Right ventricle myocardium inferior (tissue), 1 donor: ENCODE measurements at regions not wholly inside any gene's neighbourhood (a gene's known extent, or its start where the extent isn't known, plus 50 kb on each side); places are given as distances from the start of the nearest gene placed in this dataset.

Source experiments
- ATAC-seq: fragments of 200-7000 bp; cut with Tn5 transposase; one replicate; pipeline ENCODE4 v1.9.1; 2020; ENCODE audit warnings: mild to moderate bottlenecking, moderate library complexity
- DNase-seq: peaks from one replicate; pipeline ENCODE4 v3.0.0; 2021; ENCODE audit errors: missing footprints
- intact Hi-C: fragments of 100-400 bp; cut with DNase I; formaldehyde crosslinking; loops from one replicate; pipeline ENCODE4 v1.11.0; 2022
- donor health status: DM: no; HTN: yes; CAD: no; lungs with severe emphysema.

DNA sequence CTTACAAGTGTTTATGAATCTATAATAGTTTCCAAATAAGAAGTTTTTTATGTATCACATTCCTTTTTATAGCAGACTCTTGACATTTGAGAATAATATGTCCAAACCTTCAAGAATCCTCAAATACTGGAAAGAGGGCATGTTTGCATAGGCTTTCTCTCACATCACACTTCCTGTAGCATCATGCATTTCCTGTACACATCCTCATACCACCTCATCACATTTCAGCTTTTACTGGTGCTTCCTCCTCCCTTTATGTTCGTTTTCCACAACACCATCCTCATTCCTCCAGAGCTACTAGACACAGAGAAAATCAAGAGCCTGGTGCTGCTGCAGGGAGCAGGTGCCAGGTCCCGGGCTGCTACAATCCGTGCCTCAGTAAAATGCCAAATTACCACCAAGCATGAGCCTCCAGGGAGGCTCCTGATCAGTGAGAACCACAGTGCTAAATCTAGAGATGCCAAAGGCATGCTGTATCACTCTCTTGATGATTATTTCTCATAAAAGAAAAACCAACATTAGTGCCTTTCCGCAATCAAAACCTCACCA, 137.7 kb upstream of the CYP1B1 start:
- intact Hi-C loops, result no loop called here
- ATAC-seq, result no peak

DNA sequence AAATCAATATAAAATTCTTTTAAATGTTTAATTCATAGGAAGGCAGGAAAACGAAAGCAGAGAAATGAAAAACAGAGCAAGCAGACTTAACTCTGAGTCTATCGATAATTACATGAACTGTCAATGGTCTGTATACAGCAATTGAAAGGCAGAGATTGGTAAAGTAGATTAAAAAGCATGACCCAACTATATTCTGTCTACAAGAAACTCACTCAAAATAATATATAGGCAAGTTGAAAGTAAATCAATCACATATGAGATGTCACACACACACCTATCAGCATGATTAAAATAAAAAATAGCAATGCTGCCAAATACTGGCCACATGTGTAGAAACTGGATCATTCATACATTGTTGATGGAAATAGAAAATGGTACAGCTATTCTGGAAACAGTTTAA, 136.4 kb upstream of the CYP1B1 start:
- intact Hi-C loops, result no loop called here
- no peak for ATAC-seq
- DNase-seq, result no peak

More for the DNA sequence above, 137.7 kb upstream of the CYP1B1 start:
- DNase-seq, result no peak

- no peak for DNase-seq
- intact Hi-C loops, result no loop called here
- ATAC-seq, result no peak
These were observed 131.2 kb upstream of the CYP1B1 start for GRCh38 chr2:38207168-38207567.

DNA sequence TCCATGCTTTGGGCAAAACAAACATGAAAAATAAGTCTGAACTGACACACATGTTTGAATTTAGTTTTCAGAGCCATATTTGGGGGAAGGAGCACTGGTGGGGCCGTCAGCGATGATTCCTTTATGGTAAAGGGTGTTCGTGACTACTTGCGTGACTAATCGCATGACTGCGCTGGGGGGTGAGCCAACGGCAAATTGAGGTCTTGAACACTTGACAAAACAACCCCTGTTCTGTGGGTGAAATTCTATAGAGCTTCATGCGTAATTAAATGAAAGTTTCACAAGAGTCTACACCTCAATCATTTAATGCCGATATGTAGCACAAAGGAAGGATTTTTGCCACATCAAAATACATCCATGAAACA, 127.5 kb upstream of the CYP1B1 start:
- no peak for ATAC-seq

DNA sequence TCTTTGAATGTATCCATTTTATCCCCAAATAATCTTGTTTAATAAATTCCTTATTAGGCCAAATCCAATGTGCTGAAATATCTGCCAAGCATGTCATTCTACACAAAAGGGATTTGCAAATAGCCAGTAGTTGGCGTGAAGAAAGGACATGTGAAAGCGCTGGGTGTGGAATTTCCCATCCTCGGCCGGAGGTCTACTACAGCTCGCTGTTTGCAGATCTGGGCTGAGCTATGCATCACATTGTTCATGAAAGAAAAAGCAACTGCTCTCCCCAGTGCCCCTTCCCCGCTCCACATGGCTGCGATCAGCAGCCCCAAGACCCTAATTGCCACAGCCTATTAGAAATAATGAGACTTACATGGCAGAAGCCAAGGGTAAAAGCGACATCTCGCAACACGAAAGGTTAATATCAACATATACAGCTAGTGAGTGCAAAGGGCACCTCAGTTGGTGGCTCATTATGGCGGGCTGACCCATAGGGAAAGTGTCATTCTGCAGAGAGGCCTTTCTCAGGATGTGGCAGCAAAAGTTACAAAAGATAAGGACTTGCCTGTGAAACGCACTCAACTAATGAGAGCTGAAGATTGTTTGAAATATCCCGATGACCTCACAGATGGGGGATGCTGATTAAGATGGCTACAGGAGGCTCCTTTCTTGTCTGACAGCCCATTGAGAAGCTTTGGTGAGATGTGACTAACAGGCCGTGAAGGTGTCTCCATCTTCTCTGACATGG, 126.9 kb upstream of the CYP1B1 start:
- ATAC-seq, result no peak
- DNase-seq, result no peak
- intact Hi-C loops, result no loop called here

More for the DNA sequence above, 127.5 kb upstream of the CYP1B1 start:
- no peak for DNase-seq
- intact Hi-C loops, result no loop called here

GRCh38 chr2:38201784-38202183, 125.8 kb upstream of the CYP1B1 start:
- DNase-seq (no peak), ATAC-seq (no peak)
- intact Hi-C loops, result no loop called here

DNA sequence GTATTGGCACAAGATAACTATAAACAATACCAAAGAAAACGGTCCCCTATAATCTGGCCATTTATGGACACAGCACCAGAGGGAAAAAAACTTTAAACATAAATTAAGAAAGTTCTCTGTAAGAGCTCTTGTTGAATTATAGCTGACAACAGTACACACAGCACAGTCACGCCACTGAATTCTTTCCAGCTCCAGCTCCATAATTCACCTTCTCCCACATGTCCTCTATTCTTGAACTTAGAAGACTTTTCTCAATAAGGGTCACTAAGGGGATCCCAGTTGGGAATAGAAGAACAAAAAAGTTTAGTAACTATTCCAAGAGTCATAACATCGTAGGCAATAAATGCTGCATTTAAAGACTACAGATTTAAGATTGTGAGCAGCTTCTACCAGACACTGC, 124.6 kb upstream of the CYP1B1 start:
- intact Hi-C loops, result no loop called here
- DNase-seq (no peak), ATAC-seq (no peak)

DNA sequence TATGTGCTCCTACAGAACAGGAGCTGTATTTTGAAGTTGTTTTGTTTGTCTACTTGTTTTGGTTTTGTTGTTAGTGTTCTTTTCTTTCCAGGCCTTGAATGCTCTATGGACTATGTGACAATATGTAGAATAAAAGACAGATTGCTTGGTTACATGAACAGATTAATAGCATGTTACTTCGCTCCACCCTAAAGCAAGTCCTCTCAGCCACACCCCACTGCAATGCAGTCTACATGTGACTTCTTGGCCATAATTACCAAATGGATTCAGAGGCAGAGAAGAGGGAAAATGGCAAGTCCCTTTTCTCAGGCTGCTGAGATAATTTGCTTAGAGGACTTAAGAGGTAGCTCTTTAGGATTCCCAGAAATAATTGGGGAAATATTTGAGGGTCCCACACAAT, 123.2 kb upstream of the CYP1B1 start:
- intact Hi-C loops, result no loop called here
- ATAC-seq (no peak), DNase-seq (no peak)

DNA sequence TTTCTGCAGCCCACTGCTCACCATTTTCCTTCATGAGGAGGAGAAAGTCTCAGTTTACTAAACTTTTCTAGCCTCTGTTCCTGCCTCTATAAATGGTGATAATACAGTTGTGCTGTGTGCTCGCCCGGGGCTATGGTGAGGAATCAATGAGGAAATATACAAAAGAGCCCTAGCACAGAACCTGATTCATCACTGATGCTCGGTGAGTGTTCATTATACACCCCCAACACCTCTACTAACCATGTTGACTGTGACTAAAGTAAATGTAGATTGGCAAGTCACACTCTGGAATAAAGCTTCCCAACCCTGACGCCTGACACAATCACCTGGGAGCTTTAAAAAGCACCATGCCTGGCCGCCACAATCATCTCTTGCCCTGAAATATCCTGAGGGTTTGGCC, 118.8 kb upstream of the CYP1B1 start:
- DNase-seq (no peak), ATAC-seq (no peak)
- intact Hi-C loops, result no loop called here

DNA sequence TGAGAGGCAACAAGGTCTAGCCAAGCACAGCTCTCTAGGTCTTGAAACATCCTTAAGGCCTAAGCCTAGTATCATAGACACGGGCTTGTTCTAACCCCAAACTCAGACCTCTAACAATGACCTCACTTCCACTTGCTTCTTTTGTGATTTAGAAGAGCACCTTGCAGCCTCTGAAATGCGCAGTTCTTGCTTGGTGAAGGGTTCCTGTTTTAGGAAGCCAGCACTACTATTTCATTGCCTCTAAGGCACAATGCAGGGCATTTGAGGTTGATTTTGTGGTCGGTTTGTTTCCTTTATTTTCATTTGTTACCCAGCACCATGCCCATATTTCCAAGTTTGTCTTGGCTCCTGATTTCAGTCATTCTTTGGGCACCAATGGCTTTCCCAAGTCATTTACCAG, 117.0 kb upstream of the CYP1B1 start:
- ATAC-seq (no peak), DNase-seq (no peak)
- intact Hi-C loops, result no loop called here

GRCh38 chr2:38192046-38192445, 116.1 kb upstream of the CYP1B1 start:
- intact Hi-C loops, result no loop called here
- DNase-seq (no peak), ATAC-seq (no peak)

DNA sequence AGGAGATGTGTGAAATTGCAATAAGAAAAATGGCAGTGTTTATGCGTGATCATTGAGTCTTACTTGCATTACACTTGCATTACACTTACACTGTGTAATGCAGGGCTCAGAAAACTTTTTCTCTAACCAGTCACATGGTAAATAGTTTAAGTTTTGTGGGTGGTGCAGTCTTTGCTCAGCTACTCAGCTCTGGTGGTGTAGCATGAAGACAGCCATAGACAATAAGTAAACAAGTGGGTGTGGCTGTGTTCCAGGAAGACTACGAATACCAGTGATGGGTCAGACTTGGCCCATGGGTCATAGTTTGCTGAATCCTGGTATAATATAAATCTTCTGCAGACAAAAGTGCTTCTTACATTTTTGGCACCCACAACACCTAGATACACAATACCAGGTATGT, 115.6 kb upstream of the CYP1B1 start:
- intact Hi-C loops, result no loop called here
- ATAC-seq (no peak), DNase-seq (no peak)

DNA sequence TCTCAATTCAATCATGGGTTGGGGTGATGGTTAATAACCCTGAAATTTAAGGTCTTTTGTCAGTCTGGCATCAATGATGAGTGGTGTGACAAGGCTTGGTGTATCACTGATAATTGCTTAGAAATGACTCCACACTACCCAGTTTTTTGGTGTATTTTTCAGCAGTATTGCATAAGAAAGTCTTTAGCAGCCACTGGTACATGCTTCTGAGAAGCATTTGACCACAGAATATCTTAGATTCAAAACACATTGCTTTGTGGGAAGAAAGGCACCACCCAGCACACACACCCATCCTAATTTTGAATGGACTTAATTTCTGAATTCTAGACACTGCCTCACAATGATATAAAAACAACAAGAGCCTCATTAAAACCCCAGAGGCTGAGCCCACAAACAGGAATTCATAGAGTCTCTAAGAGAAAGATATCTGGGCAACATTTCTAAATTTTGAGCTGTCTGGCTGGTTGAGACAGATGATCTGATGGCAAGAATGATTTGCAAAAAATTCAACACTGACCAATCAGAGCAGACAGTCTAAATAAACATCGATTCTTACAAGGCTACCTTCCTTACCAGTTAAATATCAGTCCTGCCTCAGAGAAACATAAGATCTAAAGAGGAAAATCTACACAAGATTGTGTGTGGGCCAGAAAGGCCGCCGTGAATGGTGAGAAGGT, 114.7 kb upstream of the CYP1B1 start:
- DNase-seq (no peak), ATAC-seq (no peak)
- intact Hi-C loops, result no loop called here

DNA sequence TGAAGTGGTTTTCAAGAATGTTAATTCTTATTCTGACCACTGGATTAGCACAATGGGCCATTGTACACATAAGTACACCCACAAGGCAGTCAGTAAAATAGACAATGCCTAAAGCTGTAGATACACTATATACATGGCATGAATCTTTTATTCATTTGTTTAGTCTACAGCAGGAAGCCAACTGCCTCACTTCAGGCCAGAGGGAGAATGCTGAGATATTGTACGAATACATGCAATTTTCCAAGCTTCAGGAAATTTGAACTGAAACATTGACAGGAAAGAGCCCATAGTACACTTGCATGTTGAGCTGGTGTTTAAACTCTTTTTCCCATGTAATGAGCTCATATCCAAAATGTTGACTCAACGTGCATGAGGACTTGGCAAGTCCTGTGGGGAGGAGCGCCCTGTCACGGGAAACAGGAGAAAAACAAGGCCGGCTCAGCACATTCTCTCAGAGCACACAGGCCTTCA, 111.6 kb upstream of the CYP1B1 start:
- DNase-seq (peak; percentile 80), ATAC-seq (peak; percentile 95)
- intact Hi-C loops, result no loop called here

DNA sequence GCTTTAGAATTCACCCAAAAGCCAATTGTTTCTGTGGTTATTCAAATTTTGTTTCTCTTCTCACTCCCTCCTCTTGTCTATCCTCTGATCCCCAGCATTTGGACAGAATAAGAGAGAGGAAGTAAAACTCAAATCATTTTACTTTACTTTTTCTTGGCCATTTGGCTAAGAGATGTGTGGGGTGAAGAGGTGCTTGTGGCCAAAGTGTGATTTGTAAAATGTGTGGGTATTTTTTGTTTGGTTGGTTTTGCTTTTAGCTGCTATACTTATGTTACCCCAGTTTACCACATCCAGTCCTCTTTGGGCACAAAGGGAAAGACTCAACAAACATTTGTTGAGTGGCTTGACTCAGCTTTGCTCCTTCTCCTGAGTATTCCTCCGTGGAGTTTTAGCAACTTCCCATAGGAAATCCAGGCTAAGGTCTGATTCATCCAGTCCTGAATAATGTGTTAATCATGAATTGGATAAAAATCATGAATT, 109.1 kb upstream of the CYP1B1 start:
- DNase-seq, result no peak
- intact Hi-C loops, result no loop called here
- no peak for ATAC-seq

- intact Hi-C loops, result no loop called here
- DNase-seq, result no peak
- no peak for ATAC-seq
These were observed 106.6 kb upstream of the CYP1B1 start for GRCh38 chr2:38182492-38183003.

GRCh38 chr2:38181806-38182491, 106.0 kb upstream of the CYP1B1 start:
- intact Hi-C loops, result no loop called here
- DNase-seq (no peak), ATAC-seq (no peak)

GRCh38 chr2:38180754-38181153, 104.8 kb upstream of the CYP1B1 start:
- ATAC-seq (no peak), DNase-seq (no peak)
- intact Hi-C loops, result no loop called here
